ENCODE measurements at regions not wholly inside any gene's neighbourhood (a gene's known extent, or its start where the extent isn't known, plus 50 kb on each side); places are given as distances from the start of the nearest gene placed in this dataset.

DNA sequence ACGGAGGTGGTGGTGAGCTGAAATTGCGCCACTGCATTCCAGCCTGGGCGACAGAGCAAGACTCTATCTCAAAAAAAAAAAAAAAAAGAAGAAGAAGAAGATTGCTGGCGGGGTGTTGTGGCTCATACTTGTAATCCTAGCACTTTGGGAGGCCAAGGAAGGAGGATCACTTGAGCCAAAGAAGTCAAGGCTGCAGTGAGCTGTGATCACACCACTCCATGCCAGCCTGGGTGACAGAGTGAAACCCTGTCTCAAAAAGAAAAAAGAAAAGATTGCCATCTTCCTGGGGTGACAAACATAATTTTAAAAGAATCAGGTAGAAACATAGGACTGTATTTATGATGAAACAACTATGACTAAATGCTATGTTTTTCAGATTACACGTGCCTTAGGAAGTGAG, 55.1 kb upstream of the EML4 start:
- TF ChIP-seq, protein P1, sequence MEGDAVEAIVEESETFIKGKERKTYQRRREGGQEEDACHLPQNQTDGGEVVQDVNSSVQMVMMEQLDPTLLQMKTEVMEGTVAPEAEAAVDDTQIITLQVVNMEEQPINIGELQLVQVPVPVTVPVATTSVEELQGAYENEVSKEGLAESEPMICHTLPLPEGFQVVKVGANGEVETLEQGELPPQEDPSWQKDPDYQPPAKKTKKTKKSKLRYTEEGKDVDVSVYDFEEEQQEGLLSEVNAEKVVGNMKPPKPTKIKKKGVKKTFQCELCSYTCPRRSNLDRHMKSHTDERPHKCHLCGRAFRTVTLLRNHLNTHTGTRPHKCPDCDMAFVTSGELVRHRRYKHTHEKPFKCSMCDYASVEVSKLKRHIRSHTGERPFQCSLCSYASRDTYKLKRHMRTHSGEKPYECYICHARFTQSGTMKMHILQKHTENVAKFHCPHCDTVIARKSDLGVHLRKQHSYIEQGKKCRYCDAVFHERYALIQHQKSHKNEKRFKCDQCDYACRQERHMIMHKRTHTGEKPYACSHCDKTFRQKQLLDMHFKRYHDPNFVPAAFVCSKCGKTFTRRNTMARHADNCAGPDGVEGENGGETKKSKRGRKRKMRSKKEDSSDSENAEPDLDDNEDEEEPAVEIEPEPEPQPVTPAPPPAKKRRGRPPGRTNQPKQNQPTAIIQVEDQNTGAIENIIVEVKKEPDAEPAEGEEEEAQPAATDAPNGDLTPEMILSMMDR (conservative IDR thresholded peaks at IDR 0.05), result no peak
- Mint-ChIP-seq H3K4me3 (no peak overlapping the region), H3K27ac (ENCODE audit: unreplicated experiment) (no peak overlapping the region), H3K4me1 (peaks cover 12% of the 10 kb centered on the region), H3K27me3 (ENCODE audit: low read depth) (no peaks in the 10 kb centered on the region), H3K36me3 (ENCODE audit: low read depth) (no peaks in the 10 kb centered on the region), H3K9me3 (no peaks in the 10 kb centered on the region)
- DNase-seq (ENCODE audit: low read depth, low spot score), result no peak

DNA sequence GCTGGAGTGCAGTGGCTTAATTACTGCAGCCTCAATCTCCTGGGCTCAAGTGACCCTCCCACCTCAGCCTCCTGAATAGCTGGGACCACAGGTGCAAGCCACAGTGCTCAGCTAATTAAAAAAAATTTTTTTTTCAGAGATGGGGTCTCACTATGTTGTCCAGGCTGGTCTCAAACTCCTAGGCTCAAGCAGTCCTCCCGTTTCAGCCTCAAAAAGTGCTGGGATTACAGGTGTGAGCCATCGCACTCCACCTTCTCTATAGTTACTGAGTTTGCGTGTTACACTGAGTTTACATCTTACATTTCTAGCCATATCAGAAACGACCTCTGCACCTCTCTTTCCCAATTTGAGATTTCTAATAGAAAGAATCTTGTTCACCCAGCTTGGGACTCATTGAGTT, 53.6 kb upstream of the EML4 start:
- no peak overlapping the region for H3K27ac Mint-ChIP-seq (ENCODE audit: unreplicated experiment)
- TF ChIP-seq, protein P1 (conservative IDR thresholded peaks at IDR 0.05), result no peak
- no peaks in the 10 kb centered on the region for H3K9me3 Mint-ChIP-seq

DNA sequence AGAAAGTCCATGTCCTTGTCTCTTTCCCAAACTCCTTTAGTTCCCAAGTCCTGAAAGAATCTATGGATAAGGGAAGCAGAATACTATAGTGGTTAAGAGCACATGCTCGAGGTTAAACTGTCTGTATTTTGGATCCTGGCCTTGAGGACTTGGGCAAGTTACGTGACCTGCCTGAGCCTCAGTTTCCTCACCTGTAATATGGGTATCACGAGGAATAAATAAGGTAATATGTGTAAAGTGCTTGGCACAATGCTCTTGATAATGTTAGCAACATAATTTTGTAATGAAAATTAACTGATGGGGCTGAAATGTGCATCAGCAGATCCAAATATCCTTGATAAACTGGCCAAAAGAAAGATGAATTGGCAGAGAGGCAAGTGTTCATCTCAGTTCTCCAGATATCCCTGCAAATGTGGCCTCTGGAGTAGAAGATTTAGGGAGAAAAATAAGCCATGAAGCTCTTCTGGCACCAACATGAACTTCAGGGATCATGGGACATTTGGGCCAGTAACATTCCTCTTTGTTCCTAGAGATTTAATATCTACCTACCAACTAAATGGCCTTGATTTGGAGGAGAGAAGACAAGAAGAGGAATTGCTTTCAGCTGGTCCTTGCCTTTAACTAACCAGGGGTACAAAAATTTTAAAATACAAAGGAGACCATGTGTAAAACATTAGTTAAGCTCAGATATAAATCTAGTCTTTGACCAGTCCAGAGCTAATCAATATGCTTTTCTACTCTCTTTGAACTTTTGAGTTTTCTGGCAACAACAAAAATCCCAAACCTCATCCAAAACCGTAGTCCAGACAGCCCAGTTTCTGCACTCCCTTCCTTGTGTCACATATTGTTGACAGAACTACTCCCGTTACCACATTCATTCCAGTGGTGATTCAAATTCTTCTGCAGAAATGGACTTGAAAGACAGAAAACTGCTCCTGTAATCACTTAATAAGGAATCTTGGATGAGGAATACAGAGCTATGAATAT, 52.7 kb upstream of the EML4 start:
- H3K9me3 Mint-ChIP-seq, result no peaks in the 10 kb centered on the region
- H3K4me3 Mint-ChIP-seq, result no peak overlapping the region
- H3K27ac Mint-ChIP-seq (ENCODE audit: unreplicated experiment), result no peak overlapping the region
- TF ChIP-seq, protein P1 (conservative IDR thresholded peaks at IDR 0.05), result no peak
- H3K27me3 Mint-ChIP-seq (ENCODE audit: low read depth), result no peaks in the 10 kb centered on the region
- H3K36me3 Mint-ChIP-seq (ENCODE audit: low read depth), result no peaks in the 10 kb centered on the region
- DNase-seq (ENCODE audit: low read depth, low spot score), result no peak
- peaks cover 12% of the 10 kb centered on the region for H3K4me1 Mint-ChIP-seq

More for the DNA sequence above, 53.6 kb upstream of the EML4 start:
- Mint-ChIP-seq H3K4me1 (peaks cover 12% of the 10 kb centered on the region), H3K27me3 (ENCODE audit: low read depth) (no peaks in the 10 kb centered on the region), H3K36me3 (ENCODE audit: low read depth) (no peaks in the 10 kb centered on the region), H3K4me3 (no peak overlapping the region)
- DNase-seq (ENCODE audit: low read depth, low spot score), result no peak

DNA sequence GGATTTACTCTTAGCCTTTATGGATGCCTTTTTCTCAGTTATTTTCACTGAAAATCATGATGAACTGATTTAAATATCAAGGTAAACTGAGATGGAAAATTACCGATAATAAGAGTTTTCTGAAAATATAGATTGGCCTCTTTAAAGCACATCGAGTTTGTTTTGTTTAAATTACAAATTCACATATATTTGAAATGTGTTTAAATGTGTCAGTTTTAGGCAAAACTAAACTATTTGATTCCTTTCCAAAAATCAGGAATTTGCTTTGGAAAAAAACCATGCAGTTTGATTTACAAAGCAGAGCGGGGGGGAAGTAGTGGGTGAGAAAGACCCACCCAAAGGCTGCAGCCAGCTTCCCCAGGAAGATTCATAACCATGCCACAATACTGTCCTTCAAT, 52.0 kb upstream of the EML4 start:
- H3K4me1 Mint-ChIP-seq, result peaks cover 12% of the 10 kb centered on the region
- no peak for DNase-seq (ENCODE audit: low read depth, low spot score)
- TF ChIP-seq, protein P1 (conservative IDR thresholded peaks at IDR 0.05), result no peak
- no peaks in the 10 kb centered on the region for H3K27me3 Mint-ChIP-seq (ENCODE audit: low read depth)
- H3K9me3 Mint-ChIP-seq, result no peaks in the 10 kb centered on the region
- H3K36me3 Mint-ChIP-seq (ENCODE audit: low read depth), result no peaks in the 10 kb centered on the region
- H3K27ac Mint-ChIP-seq (ENCODE audit: unreplicated experiment), result no peak overlapping the region
- H3K4me3 Mint-ChIP-seq, result no peak overlapping the region

DNA sequence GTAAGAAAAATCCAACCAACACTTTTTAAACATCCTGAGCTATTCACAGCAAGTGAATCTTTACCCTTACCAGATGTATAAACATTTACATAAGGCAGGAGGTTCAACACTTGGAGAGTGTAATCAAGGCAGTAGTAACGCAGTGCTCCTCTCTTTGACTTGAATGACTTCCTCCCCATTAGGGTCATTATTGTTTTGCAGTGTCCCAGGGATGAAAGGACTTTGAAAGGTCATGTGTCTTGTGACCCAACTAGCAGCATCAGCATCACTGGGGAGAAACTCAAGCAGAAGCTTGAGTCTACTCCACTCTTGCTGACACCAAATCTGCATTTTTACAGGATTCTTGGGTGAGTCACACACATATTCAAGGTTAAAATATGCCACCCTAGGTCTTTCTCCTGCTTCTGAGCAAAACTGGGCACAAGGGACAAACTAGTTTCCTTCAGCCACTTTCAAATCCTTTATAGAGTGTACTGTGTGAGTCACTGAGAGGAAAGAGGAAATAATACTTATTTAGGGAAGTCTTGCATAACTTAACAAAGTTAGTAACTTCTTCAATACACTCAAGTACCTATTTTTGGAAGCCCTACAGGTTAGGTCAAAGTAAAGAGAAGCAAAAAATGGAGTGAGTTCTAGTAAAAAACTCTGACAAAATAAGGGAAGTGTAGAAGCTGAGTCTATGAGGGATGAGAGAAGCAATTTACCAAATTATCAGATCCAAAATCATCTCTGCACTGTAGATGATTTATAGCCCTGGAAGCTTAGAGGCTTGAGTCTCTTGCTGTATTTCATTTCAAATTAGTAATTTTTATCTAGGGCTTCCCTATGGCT, 51.0 kb upstream of the EML4 start:
- peak overlapping the region; percentile 41 for H3K27ac Mint-ChIP-seq (ENCODE audit: unreplicated experiment)
- no peaks in the 10 kb centered on the region for H3K36me3 Mint-ChIP-seq (ENCODE audit: low read depth)
- no peak overlapping the region for H3K4me3 Mint-ChIP-seq
- TF ChIP-seq, protein P1 (conservative IDR thresholded peaks at IDR 0.05), result no peak
- no peaks in the 10 kb centered on the region for H3K9me3 Mint-ChIP-seq
- DNase-seq (ENCODE audit: low read depth, low spot score), result no peak
- peaks cover 12% of the 10 kb centered on the region for H3K4me1 Mint-ChIP-seq
- no peaks in the 10 kb centered on the region for H3K27me3 Mint-ChIP-seq (ENCODE audit: low read depth)
